Tibial nerve (tissue), 4 donors: ENCODE measurements at regions not wholly inside any gene's neighbourhood (a gene's known extent, or its start where the extent isn't known, plus 50 kb on each side); places are given as distances from the start of the nearest gene placed in this dataset.

Source experiments
- DNase-seq, 2 donors: peaks; one replicate each; pipeline ENCODE4 v3.0.0-alpha.2; 2019; ENCODE audit warnings: low spot score in 2 of 2
- H3K27ac ChIP-seq, 4 donors: fragments of 200-600 bp; sonication (generic) in 3 of 4; one replicate each; pipeline ENCODE4 v1.5.1; 2017 to 2019; ENCODE audit warnings: mild to moderate bottlenecking in 1 of 4
- H3K27me3 ChIP-seq, 2 donors: fragments of 200-600 bp; sonication (generic) in 1 of 2; one replicate each; pipeline versions ENCODE4 v1.5.1 to v1.6.0; 2017 to 2019
- H3K36me3 ChIP-seq, 3 donors: fragments of 200-600 bp; sonication (generic); one replicate each; pipeline ENCODE4 v1.5.1; 2018 to 2019
- H3K4me1 ChIP-seq, 4 donors: fragments of 200-600 bp; sonication (generic) in 3 of 4; one replicate each; pipeline ENCODE4 v1.5.1; 2017 to 2019
- H3K4me3 ChIP-seq, 4 donors: fragments of 200-600 bp; sonication (generic) in 3 of 4; one replicate each; pipeline ENCODE4 v1.5.1; 2017 to 2019; ENCODE audit warnings: mild to moderate bottlenecking in 1 of 4, moderate library complexity in 1 of 4
- H3K9me3 ChIP-seq, 4 donors: fragments of 200-600 bp; sonication (generic) in 3 of 4; one replicate each; pipeline ENCODE4 v1.5.1; 2017 to 2019
- CTCF ChIP-seq, 5 experiments: fragments of 200-600 bp in 3 of 5; fragments of 450-650 bp in 2 of 5; sonication (generic) in 3 of 5; IDR thresholded peaks; one replicate each; pipeline ENCODE4 v1.5.1; 2016 to 2019; ENCODE audit warnings: antibody characterized with exemption in 5 of 5, mild to moderate bottlenecking in 3 of 5, moderate library complexity in 2 of 5
- EP300 ChIP-seq, 2 donors: sonication (generic); formaldehyde crosslinking; IDR thresholded peaks; one replicate each; pipeline ENCODE4 v1.6.1; 2017; ENCODE audit warnings: antibody characterized with exemption in 2 of 2, mild to moderate bottlenecking in 1 of 2
- POLR2A ChIP-seq, 2 donors: fragments of 450-650 bp; IDR thresholded peaks; one replicate each; pipeline ENCODE4 v1.6.1; 2017; ENCODE audit warnings: antibody characterized with exemption in 2 of 2, mild to moderate bottlenecking in 2 of 2, moderate library complexity in 2 of 2
- WGBS, 2 donors: methylation state at CpG; one replicate each; pipeline ENCODE4 v1.1.5; 2018; 5-methylcytosine and 5-hydroxymethylcytosine counted together

GRCh38 chr1:183730886-183731573 lies 73.9 kb upstream of the RGL1 start:
- H3K27me3 ChIP-seq, result no peaks in the 10 kb centered on the region

GRCh38 chr1:183730107-183730724 lies 74.7 kb upstream of the RGL1 start:
- Histone ChIP-seq H3K27ac (no peak overlapping the region), H3K4me1 (peaks cover 0 to 19% (median 2%) of the 10 kb centered on the region in 4 donors), H3K27me3 (no peaks in the 10 kb centered on the region), H3K4me3 (no peak overlapping the region), H3K9me3 (no peaks in the 10 kb centered on the region), H3K36me3 (no peaks in the 10 kb centered on the region)
- no peak for TF ChIP-seq POLR2A (IDR thresholded peaks at IDR 0.05)
- no peak for TF ChIP-seq CTCF (IDR thresholded peaks at IDR 0.05)
- TF ChIP-seq EP300 (IDR thresholded peaks at IDR 0.05), result no peak
- DNase-seq, result no peak
- WGBS, 2 donors, result 86 to 87% methylated on average over 2 of the region's 2 CpGs

More at GRCh38 chr1:183730886-183731573, 73.9 kb upstream of the RGL1 start:
- TF ChIP-seq POLR2A (IDR thresholded peaks at IDR 0.05), result no peak
- TF ChIP-seq CTCF (IDR thresholded peaks at IDR 0.05), result no peak
- TF ChIP-seq EP300 (IDR thresholded peaks at IDR 0.05), result no peak
- Histone ChIP-seq H3K36me3 (no peaks in the 10 kb centered on the region), H3K4me3 (no peak overlapping the region), H3K4me1 (peaks cover 0 to 25% (median 2%) of the 10 kb centered on the region in 4 donors), H3K9me3 (no peaks in the 10 kb centered on the region), H3K27ac (no peak overlapping the region)
- DNase-seq, result no peak
- 54 to 71% methylated on average over 2 of the region's 2 CpGs for WGBS, 2 donors

GRCh38 chr1:183726825-183727224 lies 73.7 kb upstream of the APOBEC4 start:
- no peaks in the 10 kb centered on the region for H3K4me1 ChIP-seq
- no peaks in the 10 kb centered on the region for H3K27me3 ChIP-seq
- H3K4me3 ChIP-seq, result no peak overlapping the region
- WGBS, 2 donors, result 90 to 94% methylated on average over 1 of the region's 1 CpG
- H3K27ac ChIP-seq, result no peak overlapping the region
- no peak for TF ChIP-seq CTCF (IDR thresholded peaks at IDR 0.05)
- no peak for TF ChIP-seq POLR2A (IDR thresholded peaks at IDR 0.05)
- no peak for TF ChIP-seq EP300 (IDR thresholded peaks at IDR 0.05)
- H3K9me3 ChIP-seq, result no peaks in the 10 kb centered on the region
- no peak for DNase-seq
- H3K36me3 ChIP-seq, result no peaks in the 10 kb centered on the region

- no peaks in the 10 kb centered on the region for H3K9me3 ChIP-seq
- no peaks in the 10 kb centered on the region for H3K27me3 ChIP-seq
- H3K36me3 ChIP-seq, result no peaks in the 10 kb centered on the region
- TF ChIP-seq CTCF (IDR thresholded peaks at IDR 0.05) (no peak), EP300 (IDR thresholded peaks at IDR 0.05) (no peak), POLR2A (IDR thresholded peaks at IDR 0.05) (no peak)
- 86 to 89% methylated on average over 5 of the region's 5 CpGs for WGBS, 2 donors
- H3K4me3 ChIP-seq, result no peak overlapping the region
- DNase-seq, result no peak
- H3K27ac ChIP-seq, result no peak overlapping the region
- peaks cover 0 to 9% (median 0%) of the 10 kb centered on the region in 4 donors for H3K4me1 ChIP-seq
Observed at GRCh38 chr1:183724350-183725042, 71.4 kb upstream of the APOBEC4 start.

GRCh38 chr1:183723571-183723970 lies 70.5 kb upstream of the APOBEC4 start:
- WGBS, 2 donors, result 84 to 96% methylated on average over 2 of the region's 2 CpGs
- H3K4me3 ChIP-seq, result no peak overlapping the region
- DNase-seq, result no peak

More at GRCh38 chr1:183723571-183723970, 70.5 kb upstream of the APOBEC4 start:
- TF ChIP-seq CTCF (IDR thresholded peaks at IDR 0.05), result no peak
- no peak for TF ChIP-seq EP300 (IDR thresholded peaks at IDR 0.05)
- Histone ChIP-seq H3K9me3 (no peaks in the 10 kb centered on the region), H3K4me1 (peaks cover 0 to 10% (median 0%) of the 10 kb centered on the region in 4 donors), H3K27me3 (no peaks in the 10 kb centered on the region), H3K36me3 (no peaks in the 10 kb centered on the region), H3K27ac (no peak overlapping the region)
